ENCODE measurements at regions not wholly inside any gene's neighbourhood (a gene's known extent, or its start where the extent isn't known, plus 50 kb on each side); places are given as distances from the start of the nearest gene placed in this dataset.

DNA sequence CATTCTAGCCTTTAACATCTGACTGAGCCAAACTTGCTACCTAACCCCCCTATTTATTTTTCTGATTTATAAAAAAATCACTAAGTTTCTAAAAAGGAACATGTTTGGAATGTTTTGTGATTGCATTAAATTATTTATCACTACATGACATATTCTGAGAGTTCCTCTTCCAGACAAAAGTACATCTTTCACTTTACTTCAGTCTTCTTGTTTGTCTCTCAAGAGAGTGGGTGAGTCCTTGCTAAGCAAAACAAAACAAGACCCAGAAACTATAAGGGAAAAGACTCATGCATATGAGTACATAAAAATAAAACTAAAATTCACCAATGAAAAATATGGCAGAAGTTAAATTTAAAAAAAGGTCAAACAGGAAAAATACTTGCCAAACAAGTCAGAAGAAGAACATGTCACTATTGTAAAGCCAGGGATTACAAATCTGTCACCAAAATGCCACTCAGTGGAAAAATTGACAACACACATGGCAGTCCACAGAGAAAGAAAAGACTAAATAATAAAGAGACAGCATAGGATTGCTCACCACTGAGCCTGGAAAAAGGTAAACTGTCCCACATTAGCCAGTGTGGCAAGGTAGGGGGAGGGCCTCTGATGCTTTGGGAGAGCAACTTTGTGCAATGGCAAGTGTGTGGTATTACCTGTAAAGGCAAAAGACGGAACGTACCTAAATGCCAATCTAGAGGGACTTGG lies 166.7 kb upstream of the ZNF32 start:
- TF ChIP-seq CTCF (IDR thresholded peaks at IDR 0.05; ENCODE audit: borderline replicate concordance, extremely low read depth, low read length, poor library complexity, severe bottlenecking) (no peak), EZH2 (IDR thresholded peaks at IDR 0.05; ENCODE audit: borderline replicate concordance, low read depth, low read length, severe bottlenecking) (no peak)
